Islet of Langerhans (tissue), 1 donor: ENCODE measurements at regions not wholly inside any gene's neighbourhood (a gene's known extent, or its start where the extent isn't known, plus 50 kb on each side); places are given as distances from the start of the nearest gene placed in this dataset.
"Not testable (repeated sequence)": the region's sequence is repeated elsewhere in the genome, so short reads cannot be mapped to it uniquely, and the experiment has no call there.

Source experiments
- FAIRE-seq: peaks from one replicate; lab custom pipeline; 2011; peaks lifted over from hg19 to GRCh38; lab: Jason Lieb, UNC

- FAIRE-seq = no peak
Observed at GRCh38 chr12:89059721-89060541, 292.4 kb downstream of the DUSP6 start.

GRCh38 chr12:89059056-89059455 lies 293.2 kb downstream of the DUSP6 start:
- no peak for FAIRE-seq

DNA sequence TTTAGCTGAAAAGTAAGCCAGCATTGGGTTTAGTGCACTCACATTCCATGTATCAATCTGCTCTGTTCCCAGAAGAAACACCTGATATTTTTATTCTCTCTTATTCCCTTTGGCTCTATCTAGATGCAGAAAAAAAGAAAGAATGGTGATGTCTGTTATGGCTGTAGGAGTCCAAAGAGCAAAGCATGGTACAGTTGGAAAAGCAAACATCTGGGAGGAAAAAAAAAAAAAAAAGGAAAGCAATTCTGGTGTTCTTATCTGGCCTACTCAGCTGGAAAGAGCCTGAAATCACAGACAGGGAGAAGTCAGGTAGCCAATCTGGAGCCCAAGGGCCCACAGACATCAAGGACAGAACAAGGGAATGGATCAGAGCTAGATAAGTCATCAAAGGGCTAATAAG lies 293.9 kb downstream of the DUSP6 start:
- FAIRE-seq = no peak

GRCh38 chr12:89053817-89054216 lies 298.5 kb downstream of the DUSP6 start:
- not testable (repeated sequence) for FAIRE-seq

GRCh38 chr12:89051065-89051677 lies 301.1 kb downstream of the DUSP6 start:
- peak; percentile 98 for FAIRE-seq

GRCh38 chr12:89047856-89048418 lies 304.4 kb downstream of the DUSP6 start:
- no peak for FAIRE-seq

DNA sequence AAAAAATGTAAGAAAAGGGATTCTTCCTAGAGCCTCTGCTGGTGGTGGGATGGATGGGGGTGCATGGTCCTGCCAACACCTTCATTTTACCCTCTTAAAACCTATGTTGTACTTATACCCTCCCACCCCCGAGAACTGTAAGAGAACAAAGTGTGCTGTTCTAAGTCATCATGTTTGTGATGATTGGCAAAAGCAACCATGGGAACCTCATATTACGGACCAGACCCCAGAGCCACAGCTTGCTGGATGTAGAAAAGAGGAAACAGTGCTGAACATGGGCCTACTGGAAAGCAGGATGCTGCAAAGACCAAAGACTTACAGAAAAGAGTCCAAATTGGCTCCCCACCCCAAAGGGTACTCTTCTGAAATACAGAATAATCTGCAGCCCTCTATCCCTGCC lies 311.2 kb downstream of the DUSP6 start:
- FAIRE-seq = no peak

DNA sequence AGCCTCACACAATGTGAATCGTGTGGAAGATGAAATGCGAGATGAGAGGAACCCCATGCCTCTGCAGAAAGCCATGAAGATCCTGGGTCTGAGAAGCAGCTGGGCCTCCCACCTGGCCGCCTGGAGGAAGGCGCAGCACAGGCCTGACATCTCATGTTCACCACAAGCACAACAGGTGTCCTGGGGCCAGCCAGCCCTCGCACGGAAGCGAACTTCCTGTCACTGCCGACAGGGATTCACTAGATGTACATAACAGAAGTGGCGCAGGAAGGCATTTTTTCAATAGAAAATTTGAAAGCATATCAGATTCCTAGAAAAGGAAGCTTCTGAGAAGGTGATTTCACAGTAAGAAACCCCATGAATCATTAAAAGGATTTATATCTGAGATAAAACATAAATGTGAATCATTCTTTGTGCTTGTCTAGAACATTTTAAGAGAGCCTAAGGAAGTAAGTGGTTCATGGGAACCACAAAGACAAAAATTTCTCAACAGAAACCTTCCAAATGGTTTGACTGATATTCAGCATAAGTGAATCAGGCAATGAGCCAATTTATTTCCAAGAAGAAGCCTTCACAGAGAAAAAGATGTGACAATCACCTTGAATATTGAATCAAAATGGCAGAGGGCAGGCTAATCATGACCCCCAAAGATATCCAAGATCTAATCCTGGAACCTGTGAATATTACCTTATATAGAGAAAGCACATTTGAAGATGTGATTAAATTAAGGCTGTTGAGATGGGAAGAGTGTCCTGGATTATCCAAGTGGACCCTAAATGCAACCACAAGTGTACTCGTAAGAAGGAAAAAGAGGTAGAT lies 311.9 kb downstream of the DUSP6 start:
- no peak for FAIRE-seq

DNA sequence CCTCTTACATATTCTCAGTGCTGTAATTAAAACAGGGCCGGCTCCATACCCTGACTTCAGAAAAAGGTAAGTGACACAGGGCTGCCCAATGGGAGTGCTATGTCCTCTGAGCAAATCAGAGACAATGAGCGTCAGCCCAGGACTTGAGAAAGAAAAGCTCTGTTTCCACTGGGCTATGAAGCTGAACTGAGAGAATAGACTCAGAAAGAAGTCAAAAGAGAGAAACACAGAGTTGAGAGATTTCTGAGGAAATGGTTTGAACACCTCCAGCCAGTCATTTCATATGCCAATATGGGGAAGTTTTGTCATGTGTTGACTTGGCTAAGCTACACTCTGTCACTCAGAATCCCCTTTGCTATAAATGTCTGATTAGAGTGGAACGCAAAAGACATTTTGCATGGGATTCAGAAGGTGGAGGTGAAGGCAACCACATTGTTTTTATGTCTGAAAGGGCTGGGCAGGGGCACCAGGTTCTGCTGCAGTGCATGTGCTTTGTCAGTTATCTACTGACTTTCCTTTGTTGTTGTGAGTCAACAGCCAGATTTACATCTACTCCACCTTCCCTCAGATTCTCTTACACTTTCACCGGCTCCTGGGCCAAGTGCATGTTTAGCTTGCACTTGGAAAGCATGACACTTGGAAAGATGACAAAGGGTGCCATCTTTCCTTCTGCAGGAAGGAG lies 313.3 kb downstream of the DUSP6 start:
- no peak for FAIRE-seq

GRCh38 chr12:89033062-89033461 lies 319.2 kb downstream of the DUSP6 start:
- no peak for FAIRE-seq

DNA sequence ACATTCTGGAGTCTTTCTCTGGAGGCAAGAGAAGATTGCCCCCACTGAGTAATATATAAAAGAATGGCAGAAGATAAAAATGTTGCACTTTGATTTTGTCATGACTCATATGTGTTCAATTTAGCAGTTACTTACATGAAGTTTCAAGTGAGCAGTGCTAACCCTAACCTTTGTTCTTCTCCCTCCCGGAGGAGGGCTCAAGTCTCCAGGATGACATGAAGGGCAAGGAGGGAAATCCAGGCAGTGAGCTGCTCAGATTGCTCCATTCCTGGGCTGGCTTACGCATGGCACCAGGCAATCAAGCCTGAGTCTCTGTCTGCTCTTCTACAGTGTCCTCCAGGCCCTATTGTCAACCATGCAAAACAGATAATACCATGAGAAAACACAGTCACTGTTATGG lies 322.3 kb downstream of the DUSP6 start:
- FAIRE-seq = no peak

DNA sequence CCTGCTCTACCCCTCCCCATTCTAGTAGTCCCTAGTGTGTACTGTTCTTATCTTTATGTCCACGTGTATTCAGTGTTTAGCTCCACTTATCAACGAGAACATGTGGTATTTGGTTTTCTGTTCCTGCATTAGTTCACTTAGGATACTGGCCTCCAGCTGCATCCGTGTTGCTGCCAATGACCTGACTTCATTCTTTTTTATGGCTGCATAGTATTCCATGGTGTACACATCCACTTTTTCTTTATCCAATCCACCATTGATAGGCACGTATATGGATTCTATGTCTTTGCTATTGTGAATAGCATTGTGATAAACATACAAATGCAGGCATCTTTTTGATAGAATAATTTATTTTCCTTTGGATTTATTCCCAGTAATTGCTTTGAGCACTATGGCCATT lies 327.7 kb downstream of the DUSP6 start:
- no peak for FAIRE-seq

GRCh38 chr12:89023936-89024335 lies 328.4 kb downstream of the DUSP6 start:
- FAIRE-seq = no peak

- no peak for FAIRE-seq
Observed at GRCh38 chr12:89020689-89021088, 331.6 kb downstream of the DUSP6 start.

- FAIRE-seq = no peak
Observed at GRCh38 chr12:89020121-89020480, 332.2 kb downstream of the DUSP6 start.

DNA sequence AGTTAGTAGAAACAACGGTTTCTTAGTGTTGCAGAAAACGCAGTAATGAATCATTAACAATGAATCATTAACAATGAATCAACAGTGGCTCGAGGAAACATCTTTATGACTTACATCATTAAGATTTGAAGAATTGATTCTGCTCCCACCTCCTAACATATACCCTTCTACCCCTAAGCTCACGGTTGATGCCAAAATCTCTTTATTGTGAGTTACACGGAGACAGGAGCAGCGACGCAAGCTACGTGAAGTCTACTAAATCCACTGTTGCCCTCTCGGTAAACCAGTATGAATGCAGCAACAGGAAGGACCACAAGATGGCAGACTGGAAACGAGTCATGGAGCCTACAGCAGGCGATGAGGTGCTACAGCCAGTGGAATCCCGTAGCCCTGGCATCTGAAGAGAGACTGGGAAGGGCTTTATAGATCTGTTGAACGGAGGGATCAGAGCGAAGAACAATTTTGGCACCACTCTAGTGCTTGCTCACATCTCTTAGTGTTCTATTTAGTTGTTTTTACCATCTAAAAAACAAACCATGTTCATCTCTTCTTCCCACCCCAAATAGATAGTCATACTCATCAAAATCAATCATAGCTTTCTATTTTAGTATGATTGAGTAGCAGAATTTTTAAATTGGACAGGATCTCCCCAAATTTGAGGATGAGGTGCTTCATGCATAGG lies 332.7 kb downstream of the DUSP6 start:
- FAIRE-seq = peak; percentile 93

DNA sequence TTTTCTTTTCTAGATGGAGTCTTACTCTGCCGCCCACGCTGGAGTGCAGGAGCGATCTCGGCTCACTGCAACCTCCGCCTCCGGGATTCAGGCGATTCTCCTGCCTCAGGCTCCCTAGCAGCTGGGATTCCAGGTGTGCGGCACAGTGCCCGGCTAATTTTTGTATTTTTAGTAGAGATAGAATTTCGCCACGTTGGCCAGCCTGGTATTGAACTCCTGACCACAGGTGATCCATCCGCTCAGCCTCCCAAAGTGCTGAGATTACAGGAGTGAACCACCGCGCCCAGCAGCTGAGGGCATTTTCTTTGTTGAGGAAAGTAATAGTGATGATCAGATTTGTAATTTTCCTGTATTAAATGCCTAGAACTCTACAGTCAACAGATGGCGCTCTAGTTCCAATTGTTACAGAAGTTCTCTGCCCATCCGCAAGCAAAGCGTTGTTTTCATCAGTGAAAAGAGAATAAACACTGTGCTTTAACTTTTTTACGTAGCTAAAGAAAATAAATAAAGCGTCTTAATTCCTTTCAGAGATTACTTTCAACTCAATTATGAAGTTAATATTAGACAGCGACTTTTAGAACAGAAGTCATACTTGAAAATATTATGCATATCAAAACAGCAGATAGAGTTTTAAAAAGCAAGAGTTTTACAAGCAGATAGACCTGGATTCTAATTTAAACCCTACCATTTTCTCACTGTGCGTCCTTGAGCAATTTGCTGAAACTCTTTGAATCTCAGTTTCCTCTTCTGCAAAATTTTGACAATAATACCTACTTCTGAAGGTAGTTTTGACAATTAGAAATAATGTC lies 335.1 kb downstream of the DUSP6 start:
- FAIRE-seq = peak; percentile 95

- no peak for FAIRE-seq
Observed at GRCh38 chr12:89015419-89015818, 336.9 kb downstream of the DUSP6 start.

DNA sequence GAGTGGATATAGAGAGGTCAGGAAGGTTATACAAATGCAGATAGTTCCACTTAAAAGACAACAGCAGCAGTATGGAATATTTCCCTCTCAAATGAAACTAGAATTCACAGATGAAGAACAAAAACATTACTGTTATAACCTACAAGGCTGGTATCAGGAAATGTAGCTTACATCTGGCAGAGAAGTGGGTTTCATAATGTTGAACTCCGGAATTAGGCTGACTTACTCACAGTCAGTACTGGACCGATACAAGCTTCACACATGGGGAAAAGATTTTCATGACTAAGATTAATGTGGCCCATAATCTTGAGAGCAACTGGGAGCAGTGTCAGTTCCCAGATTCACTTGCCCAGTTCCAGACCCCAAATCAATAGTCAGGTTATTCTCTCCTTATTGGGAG lies 353.9 kb downstream of the DUSP6 start:
- no peak for FAIRE-seq

DNA sequence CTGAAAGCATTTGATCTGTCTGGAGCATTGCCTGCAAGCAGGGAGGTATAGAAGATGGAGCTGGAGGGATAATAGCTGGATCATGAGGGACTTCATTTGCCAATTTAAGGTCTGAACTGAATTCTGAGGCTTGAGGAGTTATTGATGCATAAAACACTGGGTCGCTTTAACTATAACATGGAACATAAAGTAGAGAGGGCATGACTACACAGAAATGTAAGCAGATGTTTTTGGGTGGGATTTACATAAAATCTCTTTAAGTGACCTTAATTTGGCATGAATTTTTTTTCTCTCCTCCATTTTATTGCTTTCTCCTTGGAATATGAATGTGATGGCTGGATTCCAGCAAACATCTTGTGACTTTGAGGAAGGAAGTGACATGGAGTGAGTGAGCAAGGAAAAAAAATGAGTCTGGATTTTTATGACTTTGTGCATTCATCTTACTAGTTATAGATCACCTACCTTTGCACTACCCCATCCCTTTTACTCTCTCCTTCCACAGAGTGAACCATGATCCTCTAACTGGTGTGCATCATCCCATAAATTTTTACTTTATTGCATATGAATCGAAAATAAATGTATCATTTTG lies 356.0 kb downstream of the DUSP6 start:
- no peak for FAIRE-seq
